Activated CD4-positive, alpha-beta memory T cell treated with anti-CD3 and anti-CD28 coated beads, Interleukin-2, amount 10 ng/mL, durations not matched to agents 7 days and 5 days (primary cell): ENCODE measurements at regions not wholly inside any gene's neighbourhood (a gene's known extent, or its start where the extent isn't known, plus 50 kb on each side); places are given as distances from the start of the nearest gene placed in this dataset.

ENCODE experiments used
- CTCF ChIA-PET: fragments of 350-600 bp; sonication (Branson Sonifier 250); formaldehyde crosslinking; loops from one replicate; lab custom pipeline; 2021; ENCODE audit warnings: antibody characterized with exemption, inconsistent platforms; lab: Charles Lee
- POLR2A ChIA-PET: fragments of 350-600 bp; sonication (Branson Sonifier 250); formaldehyde crosslinking; loops from one replicate; lab custom pipeline; 2021; ENCODE audit warnings: antibody characterized with exemption; lab: Charles Lee
- DNase-seq: peaks from one replicate; pipeline ENCODE4 v3.0.0-alpha.2; 2020
- H3K27ac Mint-ChIP-seq: one replicate; pipeline ENCODE4 v1.8.0; 2021; ENCODE audit warnings: mild to moderate bottlenecking, mixed read lengths
- H3K27me3 Mint-ChIP-seq: one replicate; pipeline ENCODE4 v1.8.0; 2021; ENCODE audit warnings: mixed read lengths
- H3K36me3 Mint-ChIP-seq: one replicate; pipeline ENCODE4 v1.8.0; 2021; ENCODE audit warnings: low read depth, mixed read lengths
- H3K4me1 Mint-ChIP-seq: one replicate; pipeline ENCODE4 v1.8.0; 2021; ENCODE audit warnings: mixed read lengths
- H3K4me3 Mint-ChIP-seq: one replicate; pipeline ENCODE4 v1.8.0; 2021; ENCODE audit warnings: mild to moderate bottlenecking, mixed read lengths
- H3K9me3 Mint-ChIP-seq: one replicate; pipeline ENCODE4 v1.8.0; 2021; ENCODE audit warnings: mixed read lengths

GRCh38 chr10:1851762-1852161 lies 114.4 kb upstream of the ADARB2 start:
- Mint-ChIP-seq H3K4me3 (no peak overlapping the region), H3K36me3 (no peaks in the 10 kb centered on the region), H3K27me3 (no peaks in the 10 kb centered on the region), H3K9me3 (no peaks in the 10 kb centered on the region), H3K27ac (no peak overlapping the region), H3K4me1 (no peaks in the 10 kb centered on the region)
- CTCF ChIA-PET = no interaction called here
- DNase-seq = no peak
- POLR2A ChIA-PET = no interaction called here

GRCh38 chr10:1850971-1851527 lies 113.7 kb upstream of the ADARB2 start:
- Mint-ChIP-seq H3K27ac (no peak overlapping the region), H3K9me3 (no peaks in the 10 kb centered on the region), H3K36me3 (no peaks in the 10 kb centered on the region), H3K27me3 (no peaks in the 10 kb centered on the region), H3K4me3 (no peak overlapping the region), H3K4me1 (no peaks in the 10 kb centered on the region)
- ChIA-PET POLR2A (no interaction called here), CTCF (no interaction called here)
- DNase-seq = no peak

GRCh38 chr10:1847361-1847760 lies 110.0 kb upstream of the ADARB2 start:
- no peak for DNase-seq
- CTCF ChIA-PET = no interaction called here
- Mint-ChIP-seq H3K4me3 (no peak overlapping the region), H3K36me3 (no peaks in the 10 kb centered on the region), H3K4me1 (no peaks in the 10 kb centered on the region), H3K27me3 (no peaks in the 10 kb centered on the region), H3K27ac (no peak overlapping the region), H3K9me3 (no peaks in the 10 kb centered on the region)
- POLR2A ChIA-PET = no interaction called here

GRCh38 chr10:1846032-1846431 lies 108.7 kb upstream of the ADARB2 start:
- DNase-seq = no peak
- Mint-ChIP-seq H3K27me3 (no peaks in the 10 kb centered on the region), H3K27ac (no peak overlapping the region), H3K4me1 (no peaks in the 10 kb centered on the region), H3K9me3 (peaks cover 5% of the 10 kb centered on the region), H3K36me3 (no peaks in the 10 kb centered on the region), H3K4me3 (no peak overlapping the region)
- CTCF ChIA-PET = no interaction called here
- POLR2A ChIA-PET = no interaction called here

- H3K4me3 Mint-ChIP-seq = no peak overlapping the region
- no peak overlapping the region for H3K27ac Mint-ChIP-seq
- no peak for DNase-seq
Observed at GRCh38 chr10:1841759-1842158, 104.4 kb upstream of the ADARB2 start.

GRCh38 chr10:1829712-1830111 lies 92.4 kb upstream of the ADARB2 start:
- Mint-ChIP-seq H3K27ac (no peak overlapping the region), H3K9me3 (no peaks in the 10 kb centered on the region), H3K4me3 (no peak overlapping the region), H3K36me3 (no peaks in the 10 kb centered on the region), H3K27me3 (no peaks in the 10 kb centered on the region), H3K4me1 (no peaks in the 10 kb centered on the region)
- no peak for DNase-seq
- CTCF ChIA-PET = no interaction called here
- POLR2A ChIA-PET = no interaction called here

More at GRCh38 chr10:1841759-1842158, 104.4 kb upstream of the ADARB2 start:
- H3K9me3 Mint-ChIP-seq = peaks cover 5% of the 10 kb centered on the region
- CTCF ChIA-PET = no interaction called here
- POLR2A ChIA-PET = no interaction called here
- no peaks in the 10 kb centered on the region for H3K36me3 Mint-ChIP-seq
- no peaks in the 10 kb centered on the region for H3K27me3 Mint-ChIP-seq
- H3K4me1 Mint-ChIP-seq = no peaks in the 10 kb centered on the region

- POLR2A ChIA-PET = no interaction called here
- Mint-ChIP-seq H3K36me3 (no peaks in the 10 kb centered on the region), H3K4me1 (no peaks in the 10 kb centered on the region), H3K27ac (no peak overlapping the region), H3K9me3 (no peaks in the 10 kb centered on the region), H3K4me3 (no peak overlapping the region), H3K27me3 (no peaks in the 10 kb centered on the region)
- DNase-seq = no peak
- CTCF ChIA-PET = no interaction called here
Observed at GRCh38 chr10:1824928-1825327, 87.6 kb upstream of the ADARB2 start.

GRCh38 chr10:1814556-1814955 lies 77.2 kb upstream of the ADARB2 start:
- DNase-seq = no peak
- Mint-ChIP-seq H3K36me3 (no peaks in the 10 kb centered on the region), H3K9me3 (no peaks in the 10 kb centered on the region), H3K27ac (no peak overlapping the region), H3K4me1 (no peaks in the 10 kb centered on the region), H3K27me3 (no peaks in the 10 kb centered on the region), H3K4me3 (no peak overlapping the region)
- ChIA-PET CTCF (no interaction called here), POLR2A (no interaction called here)

GRCh38 chr10:1809139-1809741 lies 71.9 kb upstream of the ADARB2 start:
- no peaks in the 10 kb centered on the region for H3K27me3 Mint-ChIP-seq
- no peak for DNase-seq
- no peaks in the 10 kb centered on the region for H3K4me1 Mint-ChIP-seq
- POLR2A ChIA-PET = no interaction called here
- no peaks in the 10 kb centered on the region for H3K9me3 Mint-ChIP-seq
- H3K4me3 Mint-ChIP-seq = no peak overlapping the region
- CTCF ChIA-PET = no interaction called here
- H3K36me3 Mint-ChIP-seq = no peaks in the 10 kb centered on the region
- no peak overlapping the region for H3K27ac Mint-ChIP-seq

- Mint-ChIP-seq H3K27me3 (no peaks in the 10 kb centered on the region), H3K4me1 (no peaks in the 10 kb centered on the region), H3K27ac (no peak overlapping the region), H3K9me3 (no peaks in the 10 kb centered on the region), H3K36me3 (no peaks in the 10 kb centered on the region), H3K4me3 (no peak overlapping the region)
- no peak for DNase-seq
- CTCF ChIA-PET = no interaction called here
- POLR2A ChIA-PET = no interaction called here
Observed at GRCh38 chr10:1807924-1808323, 70.6 kb upstream of the ADARB2 start.

GRCh38 chr10:1807196-1807595 lies 69.9 kb upstream of the ADARB2 start:
- ChIA-PET CTCF (no interaction called here), POLR2A (no interaction called here)
- Mint-ChIP-seq H3K4me3 (no peak overlapping the region), H3K27me3 (no peaks in the 10 kb centered on the region), H3K9me3 (no peaks in the 10 kb centered on the region), H3K36me3 (no peaks in the 10 kb centered on the region), H3K27ac (no peak overlapping the region), H3K4me1 (no peaks in the 10 kb centered on the region)
- no peak for DNase-seq

GRCh38 chr10:1802413-1802812 lies 65.1 kb upstream of the ADARB2 start:
- CTCF ChIA-PET = no interaction called here
- Mint-ChIP-seq H3K27me3 (no peaks in the 10 kb centered on the region), H3K27ac (no peak overlapping the region)

GRCh38 chr10:1788401-1788800 lies 51.1 kb upstream of the ADARB2 start:
- POLR2A ChIA-PET = no interaction called here
- no peaks in the 10 kb centered on the region for H3K4me1 Mint-ChIP-seq
- H3K4me3 Mint-ChIP-seq = no peak overlapping the region
- no peaks in the 10 kb centered on the region for H3K9me3 Mint-ChIP-seq
- CTCF ChIA-PET = no interaction called here
- DNase-seq = no peak
- no peak overlapping the region for H3K27ac Mint-ChIP-seq
- no peaks in the 10 kb centered on the region for H3K36me3 Mint-ChIP-seq
- H3K27me3 Mint-ChIP-seq = no peaks in the 10 kb centered on the region

More at GRCh38 chr10:1802413-1802812, 65.1 kb upstream of the ADARB2 start:
- DNase-seq = no peak
- no peaks in the 10 kb centered on the region for H3K4me1 Mint-ChIP-seq
- no peaks in the 10 kb centered on the region for H3K9me3 Mint-ChIP-seq
- POLR2A ChIA-PET = no interaction called here
- H3K4me3 Mint-ChIP-seq = no peak overlapping the region
- H3K36me3 Mint-ChIP-seq = no peaks in the 10 kb centered on the region
